C4-2B (cell line): ENCODE measurements at regions not wholly inside any gene's neighbourhood (a gene's known extent, or its start where the extent isn't known, plus 50 kb on each side); places are given as distances from the start of the nearest gene placed in this dataset.
"Not testable (repeated sequence)": the region's sequence is repeated elsewhere in the genome, so short reads cannot be mapped to it uniquely, and the experiment has no call there.

Experiments
- CTCF ChIP-seq: fragments of 450-650 bp; conservative IDR thresholded peaks from 2 replicates; pipeline ENCODE4 v1.5.1; 2017; ENCODE audit warnings: mild to moderate bottlenecking
- ZFX ChIP-seq: fragments of 450-650 bp; IDR thresholded peaks from 2 replicates; pipeline ENCODE4 v1.6.1; 2017

- TF ChIP-seq CTCF, ZFX: not testable (repeated sequence)
Measured at GRCh38 chr2:17130627-17131026, 387.6 kb downstream of the RAD51AP2 start.
